OCI-LY3 (cell line): ENCODE measurements at regions not wholly inside any gene's neighbourhood (a gene's known extent, or its start where the extent isn't known, plus 50 kb on each side); places are given as distances from the start of the nearest gene placed in this dataset.
A peak's percentile ranks its signal among the peaks of the same experiment; 100 is the strongest.

Source experiments
- CTCF ChIP-seq: fragments of 200-600, 300-600 bp; sonication (generic); IDR thresholded peaks from 2 replicates; pipeline ENCODE4 v1.5.1; 2014; ENCODE audit warnings: antibody characterized with exemption, low read length, low read depth
- EZH2phosphoT487 ChIP-seq: fragments of 200-600 bp; shearing (Covaris generic); IDR thresholded peaks from 2 replicates; pipeline ENCODE4 v1.6.1; 2018; ENCODE audit warnings: antibody characterized with exemption, mixed run types, low read depth

- TF ChIP-seq CTCF (peak; percentile 62), EZH2phosphoT487 (no peak)
These were observed 492.0 kb downstream of the TNS1 start for GRCh38 chr2:217510771-217511291.
